Eye (tissue), 1 donor: ENCODE measurements at regions not wholly inside any gene's neighbourhood (a gene's known extent, or its start where the extent isn't known, plus 50 kb on each side); places are given as distances from the start of the nearest gene placed in this dataset.

Source experiments
- DNase-seq: peaks from one replicate; pipeline ENCODE4 v3.0.0-alpha.2; 2015

GRCh38 chr4:94395562-94395961, 52.9 kb upstream of the HPGDS start:
- DNase-seq = no peak

GRCh38 chr4:94396984-94397383, 54.3 kb upstream of the HPGDS start:
- DNase-seq = no peak

- no peak for DNase-seq
Measured at GRCh38 chr4:94397635-94398034, 54.1 kb upstream of the PDLIM5 start.

GRCh38 chr4:94399277-94399676, 52.5 kb upstream of the PDLIM5 start:
- no peak for DNase-seq

- DNase-seq = peak; percentile 53
Measured at GRCh38 chr4:94399721-94400120, 52.0 kb upstream of the PDLIM5 start.

DNA sequence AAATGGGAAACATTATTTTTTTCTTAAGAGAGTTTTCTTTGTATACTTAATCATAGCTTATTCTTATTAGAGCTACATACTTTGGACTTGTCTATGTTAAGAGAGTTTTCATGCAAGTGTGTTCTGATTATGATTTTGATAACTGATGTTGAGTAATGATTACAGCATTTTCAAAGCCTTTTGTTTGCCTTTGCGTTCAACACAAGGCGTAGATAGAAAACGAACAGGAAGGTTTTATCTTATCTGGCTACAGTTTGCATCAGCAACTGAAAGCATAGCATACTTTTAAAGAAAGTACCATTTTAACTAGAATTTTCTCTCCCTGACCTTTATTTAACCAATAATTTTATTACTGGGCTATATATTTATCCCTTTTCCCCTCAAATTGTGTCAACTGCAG, 51.6 kb upstream of the PDLIM5 start:
- DNase-seq = no peak
